NCI-H526 (cell line): ENCODE measurements at regions not wholly inside any gene's neighbourhood (a gene's known extent, or its start where the extent isn't known, plus 50 kb on each side); places are given as distances from the start of the nearest gene placed in this dataset.

Experiments
- DNase-seq, 2 experiments: peaks; one replicate each; lab custom pipeline; 2025; lab: John Stamatoyannopoulos, UW

- DNase-seq, result no peak
Observed at GRCh38 chr2:138105358-138105757, 141.1 kb downstream of the HNMT start.

GRCh38 chr2:138106606-138107005 is 142.3 kb downstream of the HNMT start:
- DNase-seq, result no peak

GRCh38 chr2:138107288-138107687 is 143.0 kb downstream of the HNMT start:
- no peak for DNase-seq

- no peak for DNase-seq
Observed at GRCh38 chr2:138110453-138111083, 146.3 kb downstream of the HNMT start.

GRCh38 chr2:138112536-138112935 is 148.3 kb downstream of the HNMT start:
- no peak for DNase-seq

GRCh38 chr2:138113871-138114525 is 149.7 kb downstream of the HNMT start:
- no peak for DNase-seq

- DNase-seq, result no peak
Observed at GRCh38 chr2:138115666-138116065, 151.4 kb downstream of the HNMT start.

GRCh38 chr2:138116456-138116855 is 152.2 kb downstream of the HNMT start:
- no peak for DNase-seq

GRCh38 chr2:138121666-138122661 is 157.7 kb downstream of the HNMT start:
- DNase-seq, result no peak

GRCh38 chr2:138122891-138123290 is 158.6 kb downstream of the HNMT start:
- no peak for DNase-seq

GRCh38 chr2:138123741-138124140 is 159.5 kb downstream of the HNMT start:
- DNase-seq, result no peak

GRCh38 chr2:138124521-138124920 is 160.2 kb downstream of the HNMT start:
- no peak for DNase-seq

- DNase-seq, result no peak
Observed at GRCh38 chr2:138125306-138126288, 161.3 kb downstream of the HNMT start.

GRCh38 chr2:138132108-138132507 is 167.8 kb downstream of the HNMT start:
- no peak for DNase-seq

GRCh38 chr2:138137949-138138348 is 173.7 kb downstream of the HNMT start:
- DNase-seq, result no peak

GRCh38 chr2:138147796-138148195 is 183.5 kb downstream of the HNMT start:
- no peak for DNase-seq

GRCh38 chr2:138155304-138155703 is 191.0 kb downstream of the HNMT start:
- no peak for DNase-seq

GRCh38 chr2:138157372-138157771 is 193.1 kb downstream of the HNMT start:
- no peak for DNase-seq

- no peak for DNase-seq
Observed at GRCh38 chr2:138170485-138170884, 206.2 kb downstream of the HNMT start.

GRCh38 chr2:138171244-138171643 is 207.0 kb downstream of the HNMT start:
- DNase-seq, result no peak

GRCh38 chr2:138175066-138175465 is 210.8 kb downstream of the HNMT start:
- DNase-seq, result no peak
